ENCODE measurements at regions not wholly inside any gene's neighbourhood (a gene's known extent, or its start where the extent isn't known, plus 50 kb on each side); places are given as distances from the start of the nearest gene placed in this dataset.

GRCh38 chr10:81688459-81688858, 186.5 kb upstream of the NRG3 start:
- DNase-seq (ENCODE audit: low spot score): no peak
- in situ Hi-C loops (cut with HindIII; ENCODE audit: extremely low pct_ligation_motif_present, low pct_unique_long_range_greater_than_20kb) (no loop called here), intact Hi-C loops (cut with micrococcal nuclease; ENCODE audit: unreplicated experiment) (no loop called here)
- H3K79me2 ChIP-seq (ENCODE audit: insufficient read depth, low read length): no peaks in the 10 kb centered on the region
- no peaks in the 10 kb centered on the region for H3K27me3 ChIP-seq (ENCODE audit: control insufficient read depth in 1 of 2, insufficient read depth in 2 of 2, low read length in 2 of 2)
- H3K4me3 ChIP-seq (replicated peaks in 1 of 3; ENCODE audit: insufficient read depth in 1 of 3, low read depth in 2 of 3, low read length in 3 of 3): no peak overlapping the region
- TF ChIP-seq ZNF563 (CRISPR knock-in tag; IDR thresholded peaks at IDR 0.05) (no peak), ZNF513 (CRISPR knock-in tag; conservative IDR thresholded peaks at IDR 0.05) (no peak), ZNF616 (CRISPR knock-in tag; IDR thresholded peaks at IDR 0.05; ENCODE audit: low read depth) (no peak), FIP1L1 (IDR thresholded peaks at IDR 0.05; ENCODE audit: borderline replicate concordance, insufficient read depth, low read depth, low read length) (no peak), ZNF382 (CRISPR knock-in tag; IDR thresholded peaks at IDR 0.05; ENCODE audit: borderline replicate concordance) (no peak), KIAA2018 (CRISPR knock-in tag; IDR thresholded peaks at IDR 0.05; ENCODE audit: borderline replicate concordance) (no peak), ZNF292 (CRISPR knock-in tag; IDR thresholded peaks at IDR 0.05; ENCODE audit: borderline replicate concordance, low read depth) (no peak)
- no TSS peak for BruUV-seq (replicated peaks)
- ChIA-PET POLR2A (no interaction called here), CTCF (ENCODE audit: low intra/inter-chr PET ratio, low total read pairs) (no interaction called here)
- 78% methylated on average over 1 of the region's 1 CpG for WGBS (ENCODE audit: low lambda C conversion rate)
- no peak overlapping the region for H3K4me2 ChIP-seq (ENCODE audit: low read depth, low read length)
- H3K9me3 ChIP-seq (ENCODE audit: low read length): peaks cover 87% of the 10 kb centered on the region
- H3K9ac ChIP-seq (ENCODE audit: insufficient read depth, low read depth, low read length): no peak overlapping the region
- H2AFZ ChIP-seq (ENCODE audit: low read length): no peak overlapping the region
- no peaks in the 10 kb centered on the region for H3K4me1 ChIP-seq (ENCODE audit: insufficient read depth, low read length)
- no peaks in the 10 kb centered on the region for H4K20me1 ChIP-seq (ENCODE audit: insufficient read depth, low read length)
- no peaks in the 10 kb centered on the region for H3K36me3 ChIP-seq (replicated peaks in 1 of 2; ENCODE audit: control insufficient read depth in 1 of 2, insufficient read depth in 2 of 2, low read length in 2 of 2)
- no peak for FAIRE-seq
- no peak overlapping the region for H3K27ac ChIP-seq (ENCODE audit: extremely low read length, insufficient read depth, low read length)
- ATAC-seq: no peak

Data from HepG2 (cell line).